Natural killer cell (primary cell): ENCODE measurements at regions not wholly inside any gene's neighbourhood (a gene's known extent, or its start where the extent isn't known, plus 50 kb on each side); places are given as distances from the start of the nearest gene placed in this dataset.

Experiments used
- ATAC-seq, 3 donors: fragments of 150-1000 bp in 2 of 3; fragments of 200-7000 bp in 1 of 3; cut with Tn5 transposase; 1 replicate in 1 of 3; 2 replicates in 2 of 3; pipeline ENCODE4 v1.10.0; 2021; ENCODE audit warnings: mild to moderate bottlenecking in 2 of 3, moderate library complexity in 2 of 3
- DNase-seq, 2 donors: peaks; one replicate each; pipeline versions ENCODE4 v3.0.0 to v3.0.0-alpha.2; 2013 to 2021; ENCODE audit warnings: mixed read lengths in 1 of 2
- H3K27ac ChIP-seq: one replicate; pipeline ENCODE4 v1.5.1; 2013; ENCODE audit warnings: mild to moderate bottlenecking, low read length
- H3K27me3 ChIP-seq: one replicate; pipeline ENCODE4 v1.6.1; 2013; ENCODE audit warnings: low read length; ENCODE audit not compliant: control insufficient read depth, insufficient read depth
- H3K36me3 ChIP-seq: one replicate; pipeline ENCODE4 v1.6.1; 2013; ENCODE audit warnings: low read length; ENCODE audit not compliant: control insufficient read depth, insufficient read depth
- H3K4me1 ChIP-seq: one replicate; pipeline ENCODE4 v1.6.1; 2013; ENCODE audit warnings: low read length; ENCODE audit not compliant: control insufficient read depth, insufficient read depth
- H3K4me3 ChIP-seq: one replicate; pipeline ENCODE4 v1.5.1; 2013; ENCODE audit warnings: low read length
- H3K9me3 ChIP-seq: one replicate; pipeline ENCODE4 v1.6.1; 2013; ENCODE audit warnings: low read length; ENCODE audit not compliant: control insufficient read depth, insufficient read depth
- H3K27ac Mint-ChIP-seq, 2 donors: one replicate each; pipeline ENCODE4 v1.8.0; 2022; ENCODE audit warnings: mild to moderate bottlenecking in 2 of 2, mixed read lengths in 2 of 2, moderate library complexity in 1 of 2
- H3K27me3 Mint-ChIP-seq, 2 donors: one replicate each; pipeline ENCODE4 v1.8.0; 2022; ENCODE audit warnings: low read depth in 2 of 2, mixed read lengths in 2 of 2
- H3K36me3 Mint-ChIP-seq: one replicate; pipeline ENCODE4 v1.8.0; 2022; ENCODE audit warnings: mixed read lengths
- H3K4me1 Mint-ChIP-seq, 2 donors: one replicate each; pipeline ENCODE4 v1.8.0; 2022; ENCODE audit warnings: mixed read lengths in 2 of 2
- H3K4me3 Mint-ChIP-seq: one replicate; pipeline ENCODE4 v1.8.0; 2022; ENCODE audit warnings: mild to moderate bottlenecking, moderate library complexity, mixed read lengths
- H3K9me3 Mint-ChIP-seq, 2 donors: one replicate each; pipeline ENCODE4 v1.8.0; 2022; ENCODE audit warnings: mixed read lengths in 2 of 2
- WGBS: methylation state at CpG from one replicate; pipeline ENCODE4 v1.1.7; 2013; ENCODE audit warnings: missing lambda C conversion rate; ENCODE audit not compliant: insufficient coverage; 5-methylcytosine and 5-hydroxymethylcytosine counted together
- intact Hi-C: fragments of 100-400 bp; cut with micrococcal nuclease; formaldehyde crosslinking; loops from one replicate; pipeline ENCODE4 v1.14.2; 2022
- TF ChIP-seq, protein P1 (sequence below): fragments of 200-600 bp; IDR thresholded peaks from one replicate; pipeline ENCODE4 v1.8.0; 2022; ENCODE audit warnings: antibody characterized with exemption

DNA sequence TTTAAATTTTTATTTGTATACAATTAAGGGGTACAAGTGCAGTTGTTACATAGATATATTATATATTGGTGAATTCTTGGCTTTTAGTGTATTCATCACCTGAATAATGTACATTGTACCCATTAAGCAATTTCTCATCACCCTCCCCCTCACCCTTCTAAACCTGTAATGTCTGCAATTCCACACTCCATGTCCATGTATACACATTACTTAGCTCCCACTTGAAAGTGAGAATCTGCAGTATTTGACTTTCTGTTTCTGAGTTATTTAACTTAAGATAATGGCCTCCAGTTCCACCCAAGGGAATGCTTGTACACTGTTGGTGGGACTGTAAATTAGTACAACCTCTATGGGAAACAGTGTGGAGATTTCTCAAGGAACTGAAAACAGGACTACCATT is 383.2 kb upstream of the KCNMB2 start:
- no peaks in the 10 kb centered on the region for H3K36me3 Mint-ChIP-seq
- no peaks in the 10 kb centered on the region for H3K27me3 Mint-ChIP-seq
- Histone ChIP-seq H3K4me1 (no peaks in the 10 kb centered on the region), H3K4me3 (no peak overlapping the region), H3K27me3 (no peaks in the 10 kb centered on the region), H3K9me3 (no peaks in the 10 kb centered on the region), H3K27ac (no peak overlapping the region), H3K36me3 (no peaks in the 10 kb centered on the region)
- ATAC-seq (no peak), DNase-seq (no peak)
- TF ChIP-seq, protein P1, sequence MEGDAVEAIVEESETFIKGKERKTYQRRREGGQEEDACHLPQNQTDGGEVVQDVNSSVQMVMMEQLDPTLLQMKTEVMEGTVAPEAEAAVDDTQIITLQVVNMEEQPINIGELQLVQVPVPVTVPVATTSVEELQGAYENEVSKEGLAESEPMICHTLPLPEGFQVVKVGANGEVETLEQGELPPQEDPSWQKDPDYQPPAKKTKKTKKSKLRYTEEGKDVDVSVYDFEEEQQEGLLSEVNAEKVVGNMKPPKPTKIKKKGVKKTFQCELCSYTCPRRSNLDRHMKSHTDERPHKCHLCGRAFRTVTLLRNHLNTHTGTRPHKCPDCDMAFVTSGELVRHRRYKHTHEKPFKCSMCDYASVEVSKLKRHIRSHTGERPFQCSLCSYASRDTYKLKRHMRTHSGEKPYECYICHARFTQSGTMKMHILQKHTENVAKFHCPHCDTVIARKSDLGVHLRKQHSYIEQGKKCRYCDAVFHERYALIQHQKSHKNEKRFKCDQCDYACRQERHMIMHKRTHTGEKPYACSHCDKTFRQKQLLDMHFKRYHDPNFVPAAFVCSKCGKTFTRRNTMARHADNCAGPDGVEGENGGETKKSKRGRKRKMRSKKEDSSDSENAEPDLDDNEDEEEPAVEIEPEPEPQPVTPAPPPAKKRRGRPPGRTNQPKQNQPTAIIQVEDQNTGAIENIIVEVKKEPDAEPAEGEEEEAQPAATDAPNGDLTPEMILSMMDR: no peak
- intact Hi-C loops: no loop called here
- H3K27ac Mint-ChIP-seq: no peak overlapping the region
- peaks cover 0 to 5% of the 10 kb centered on the region in 2 donors for H3K4me1 Mint-ChIP-seq
- no peak overlapping the region for H3K4me3 Mint-ChIP-seq
- no peaks in the 10 kb centered on the region for H3K9me3 Mint-ChIP-seq

GRCh38 chr3:178155521-178155920 is 380.7 kb upstream of the KCNMB2 start:
- Histone ChIP-seq H3K9me3 (no peaks in the 10 kb centered on the region), H3K27ac (no peak overlapping the region), H3K4me3 (no peak overlapping the region), H3K36me3 (no peaks in the 10 kb centered on the region), H3K27me3 (no peaks in the 10 kb centered on the region), H3K4me1 (no peaks in the 10 kb centered on the region)
- H3K27ac Mint-ChIP-seq: no peak overlapping the region
- H3K4me1 Mint-ChIP-seq: peaks cover 0 to 5% of the 10 kb centered on the region in 2 donors
- TF ChIP-seq, protein P1: no peak
- intact Hi-C loops: no loop called here
- no peaks in the 10 kb centered on the region for H3K36me3 Mint-ChIP-seq
- H3K9me3 Mint-ChIP-seq: no peaks in the 10 kb centered on the region
- no peaks in the 10 kb centered on the region for H3K27me3 Mint-ChIP-seq
- 100% methylated on average over 1 of the region's 2 CpGs for WGBS
- no peak for ATAC-seq
- H3K4me3 Mint-ChIP-seq: no peak overlapping the region
- DNase-seq: peak in 1 of 2 donors; percentile 13

- WGBS: 71% methylated on average over 2 of the region's 4 CpGs
- H3K4me3 ChIP-seq: no peak overlapping the region
- no peaks in the 10 kb centered on the region for H3K9me3 ChIP-seq
- no peaks in the 10 kb centered on the region for H3K36me3 ChIP-seq
- DNase-seq: no peak
- no peak overlapping the region for H3K4me3 Mint-ChIP-seq
- H3K27me3 ChIP-seq: no peaks in the 10 kb centered on the region
- H3K27ac Mint-ChIP-seq: no peak overlapping the region
- no peaks in the 10 kb centered on the region for H3K36me3 Mint-ChIP-seq
- no peaks in the 10 kb centered on the region for H3K9me3 Mint-ChIP-seq
- ATAC-seq: no peak
- H3K4me1 ChIP-seq: no peaks in the 10 kb centered on the region
- H3K27me3 Mint-ChIP-seq: no peaks in the 10 kb centered on the region
- intact Hi-C loops: no loop called here
- TF ChIP-seq, protein P1: no peak
- H3K27ac ChIP-seq: no peak overlapping the region
- H3K4me1 Mint-ChIP-seq: peaks cover 0 to 5% of the 10 kb centered on the region in 2 donors
Measured at GRCh38 chr3:178156301-178156700, 379.9 kb upstream of the KCNMB2 start.

DNA sequence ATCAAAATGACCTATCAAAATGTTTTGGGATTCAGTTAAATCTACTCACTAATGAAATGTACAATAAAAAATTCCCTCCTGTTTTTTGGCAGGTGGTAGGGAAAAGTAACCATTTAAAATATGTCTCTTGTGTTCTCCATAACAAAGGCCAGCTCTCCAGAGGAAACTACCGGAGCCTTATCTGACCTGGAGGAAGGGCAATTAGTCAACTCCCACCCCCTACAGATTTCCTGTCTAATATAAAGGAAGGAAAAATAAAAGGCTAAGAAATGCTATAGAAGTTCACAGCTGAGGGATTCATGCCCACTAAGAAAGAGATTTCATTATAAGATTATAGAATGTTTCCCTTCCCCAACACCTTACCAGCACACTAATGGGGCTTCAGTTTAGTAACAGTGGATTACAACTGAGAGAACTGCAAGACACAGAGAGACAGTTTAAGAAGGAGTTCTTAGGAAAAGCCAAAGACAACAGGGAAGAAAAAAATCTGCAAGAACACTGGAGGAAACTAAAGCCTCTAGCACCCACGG is 376.5 kb upstream of the KCNMB2 start:
- 50% methylated on average over 1 of the region's 2 CpGs for WGBS

More for the DNA sequence above, 376.5 kb upstream of the KCNMB2 start:
- Mint-ChIP-seq H3K27me3 (peaks cover 2 to 6% of the 10 kb centered on the region in 2 donors), H3K9me3 (no peaks in the 10 kb centered on the region), H3K4me3 (no peak overlapping the region), H3K36me3 (no peaks in the 10 kb centered on the region), H3K4me1 (peaks cover 0 to 5% of the 10 kb centered on the region in 2 donors), H3K27ac (no peak overlapping the region)
- TF ChIP-seq, protein P1: no peak
- no peak overlapping the region for H3K4me3 ChIP-seq
- no peak for ATAC-seq
- H3K27ac ChIP-seq: no peak overlapping the region
- H3K27me3 ChIP-seq: no peaks in the 10 kb centered on the region
- H3K36me3 ChIP-seq: no peaks in the 10 kb centered on the region
- intact Hi-C loops: no loop called here
- no peak for DNase-seq
- H3K9me3 ChIP-seq: no peaks in the 10 kb centered on the region
- no peaks in the 10 kb centered on the region for H3K4me1 ChIP-seq
